Heart left ventricle (tissue), 16 donors: ENCODE measurements at regions not wholly inside any gene's neighbourhood (a gene's known extent, or its start where the extent isn't known, plus 50 kb on each side); places are given as distances from the start of the nearest gene placed in this dataset.

Experiments
- ATAC-seq, 4 donors: fragments of 200-7000 bp; cut with Tn5 transposase; one replicate each; pipeline ENCODE4 v1.9.1; 2020 to 2022; ENCODE audit warnings: moderate library complexity in 4 of 4, mild to moderate bottlenecking in 3 of 4, moderate number of reproducible peaks in 1 of 4
- DNase-seq, 5 donors: peaks; one replicate each; pipeline ENCODE4 v3.0.0-alpha.2; 2020
- H3K27ac ChIP-seq, 12 donors: fragments of 200-600 bp; sonication (generic) in 4 of 12; one replicate each; pipeline versions ENCODE4 v1.5.0 to v1.8.0; 2016 to 2022; ENCODE audit warnings: mild to moderate bottlenecking in 2 of 12
- H3K27me3 ChIP-seq, 9 donors: fragments of 200-600 bp; sonication (generic) in 2 of 9; one replicate each; pipeline versions ENCODE4 v1.5.1 to v1.8.0; 2016 to 2022; ENCODE audit warnings: mild to moderate bottlenecking in 3 of 9
- H3K36me3 ChIP-seq, 9 donors: fragments of 200-600 bp; sonication (generic) in 2 of 9; one replicate each; pipeline versions ENCODE4 v1.5.0 to v1.8.0; 2018 to 2022; ENCODE audit warnings: mild to moderate bottlenecking in 2 of 9
- H3K4me1 ChIP-seq, 12 donors: fragments of 200-600 bp; sonication (generic) in 4 of 12; one replicate each; pipeline versions ENCODE4 v1.5.0 to v1.8.0; 2016 to 2022; ENCODE audit warnings: mild to moderate bottlenecking in 3 of 12
- H3K4me3 ChIP-seq, 12 donors: fragments of 200-600 bp; sonication (generic) in 4 of 12; one replicate each; pipeline versions ENCODE4 v1.5.0 to v1.8.0; 2017 to 2022; ENCODE audit warnings: mild to moderate bottlenecking in 9 of 12, moderate library complexity in 4 of 12
- H3K9me3 ChIP-seq, 12 donors: fragments of 200-600 bp; sonication (generic) in 4 of 12; one replicate each; pipeline versions ENCODE4 v1.5.0 to v1.8.0; 2016 to 2022; ENCODE audit warnings: mild to moderate bottlenecking in 1 of 12
- POLR2A ChIP-seq, 2 donors: fragments of 450-650 bp; IDR thresholded peaks; one replicate each; pipeline ENCODE4 v1.6.1; 2017; ENCODE audit warnings: antibody characterized with exemption in 2 of 2, mild to moderate bottlenecking in 2 of 2, moderate library complexity in 2 of 2
- WGBS, 4 donors: extraction: QIAGEN DNeasy Blood & Tissue Kit in 2 of 4; methylation state at CpG; one replicate each; pipeline versions ENCODE4 v1.1.5 to v1.1.7; 2013 to 2018; 5-methylcytosine and 5-hydroxymethylcytosine counted together
- intact Hi-C, 10 donors: fragments of 100-400 bp; cut with DNase I; formaldehyde crosslinking; loops; one replicate each; pipeline versions ENCODE4 v1.11.1 to v1.14.2; 2022
- TF ChIP-seq, protein P1 (sequence below), 12 donors: fragments of 200-600 bp; sonication (generic) in 4 of 12; IDR thresholded peaks; one replicate each; pipeline versions ENCODE4 v1.5.0 to v1.8.0; 2018 to 2022; ENCODE audit warnings: antibody characterized with exemption in 12 of 12, mild to moderate bottlenecking in 5 of 12
- donor health status: ischemic (EF 13 %, LVEDD 7.1; RV severe dilation, severe dysfunction).
- donor health status: healthy with polysubstance abuse.
- donor health status: DM: no; HTN: yes; CAD: no.
- donor health status: DM: no; HTN: no; CAD: no.
- donor health status: ischemic (EF 25% LVEDD 6.9; RV normal size, moderate dysfunction).
- donor health status: ischemic (EF 25% LVEDD 5.7; RV mildly dilated, moderate dysfunction).
- donor health status: healthy.
- donor health status: DM: yes; HTN: yes; CAD: no.
- donor health status: ischemic (EF 35%, LVEDD 5.7; RV mildly dilated, moderate dysfunction).
- donor health status: nonischemic (EF 11% LVEDD 7.7; RV severe dilation, severe dysfunction).
- donor health status: DM: yes; HTN: yes; CAD: no.
- donor health status: PGD.
- donor health status: ischemic (EF 29% LVEDD 5.4; RV normal size, mild dysfunction).
- donor health status: nonischemic (EF 23%, LVEDD 6.1; RV moderate dilation, normal function).

DNA sequence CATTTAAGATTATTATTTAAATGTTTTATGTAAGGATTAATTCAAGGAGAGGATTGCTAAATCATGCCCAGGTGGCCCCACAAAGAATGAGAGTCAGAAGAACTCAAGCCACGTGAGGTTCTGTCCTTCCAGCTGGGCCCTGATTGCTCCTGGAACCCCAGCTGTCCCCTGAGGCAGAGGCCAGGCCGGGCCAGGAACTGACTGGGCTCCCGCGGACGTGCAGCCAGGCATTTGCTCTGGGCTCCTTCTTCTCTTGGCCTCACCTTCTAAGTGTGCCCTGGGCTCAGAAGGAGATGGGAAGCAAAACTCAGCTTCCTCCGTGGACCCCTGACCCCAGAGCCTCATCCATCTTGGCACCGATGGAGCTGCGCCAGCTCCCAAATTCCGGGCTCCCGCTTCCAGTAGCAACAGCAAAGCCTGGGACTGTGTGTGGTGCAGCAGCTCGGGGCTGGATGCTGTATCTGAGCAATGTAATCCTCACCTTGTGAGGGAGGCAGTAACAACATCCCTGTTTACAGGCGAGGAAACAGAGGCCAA lies 250.6 kb upstream of the PPP2R2D start:
- no peak for ATAC-seq
- Histone ChIP-seq H3K27ac (no peak overlapping the region), H3K4me3 (no peak overlapping the region), H3K4me1 (no peaks in the 10 kb centered on the region), H3K27me3 (peaks cover 0 to 79% (median 16%) of the 10 kb centered on the region in 9 donors), H3K36me3 (no peaks in the 10 kb centered on the region), H3K9me3 (no peaks in the 10 kb centered on the region)
- WGBS, 4 donors = 36 to 53% (median 51%) methylated on average over 10 to 12 of the region's 12 CpGs
- intact Hi-C loops = no loop called here
- DNase-seq = no peak
- TF ChIP-seq, protein P1, sequence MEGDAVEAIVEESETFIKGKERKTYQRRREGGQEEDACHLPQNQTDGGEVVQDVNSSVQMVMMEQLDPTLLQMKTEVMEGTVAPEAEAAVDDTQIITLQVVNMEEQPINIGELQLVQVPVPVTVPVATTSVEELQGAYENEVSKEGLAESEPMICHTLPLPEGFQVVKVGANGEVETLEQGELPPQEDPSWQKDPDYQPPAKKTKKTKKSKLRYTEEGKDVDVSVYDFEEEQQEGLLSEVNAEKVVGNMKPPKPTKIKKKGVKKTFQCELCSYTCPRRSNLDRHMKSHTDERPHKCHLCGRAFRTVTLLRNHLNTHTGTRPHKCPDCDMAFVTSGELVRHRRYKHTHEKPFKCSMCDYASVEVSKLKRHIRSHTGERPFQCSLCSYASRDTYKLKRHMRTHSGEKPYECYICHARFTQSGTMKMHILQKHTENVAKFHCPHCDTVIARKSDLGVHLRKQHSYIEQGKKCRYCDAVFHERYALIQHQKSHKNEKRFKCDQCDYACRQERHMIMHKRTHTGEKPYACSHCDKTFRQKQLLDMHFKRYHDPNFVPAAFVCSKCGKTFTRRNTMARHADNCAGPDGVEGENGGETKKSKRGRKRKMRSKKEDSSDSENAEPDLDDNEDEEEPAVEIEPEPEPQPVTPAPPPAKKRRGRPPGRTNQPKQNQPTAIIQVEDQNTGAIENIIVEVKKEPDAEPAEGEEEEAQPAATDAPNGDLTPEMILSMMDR (IDR thresholded peaks at IDR 0.05) = no peak
- TF ChIP-seq POLR2A (IDR thresholded peaks at IDR 0.05) = no peak

- 68 to 75% (median 70%) methylated on average over 22 to 23 of the region's 23 CpGs for WGBS, 4 donors
- intact Hi-C loops = no loop called here
- Histone ChIP-seq H3K4me3 (no peak overlapping the region), H3K4me1 (no peaks in the 10 kb centered on the region), H3K36me3 (no peaks in the 10 kb centered on the region), H3K27ac (no peak overlapping the region), H3K9me3 (no peaks in the 10 kb centered on the region), H3K27me3 (peaks cover 0 to 73% (median 12%) of the 10 kb centered on the region in 9 donors)
- ATAC-seq = no peak
- no peak for DNase-seq
- no peak for TF ChIP-seq POLR2A (IDR thresholded peaks at IDR 0.05)
- TF ChIP-seq, protein P1 (IDR thresholded peaks at IDR 0.05) = no peak
Observed at GRCh38 chr10:131650771-131651673, 249.8 kb upstream of the PPP2R2D start.

DNA sequence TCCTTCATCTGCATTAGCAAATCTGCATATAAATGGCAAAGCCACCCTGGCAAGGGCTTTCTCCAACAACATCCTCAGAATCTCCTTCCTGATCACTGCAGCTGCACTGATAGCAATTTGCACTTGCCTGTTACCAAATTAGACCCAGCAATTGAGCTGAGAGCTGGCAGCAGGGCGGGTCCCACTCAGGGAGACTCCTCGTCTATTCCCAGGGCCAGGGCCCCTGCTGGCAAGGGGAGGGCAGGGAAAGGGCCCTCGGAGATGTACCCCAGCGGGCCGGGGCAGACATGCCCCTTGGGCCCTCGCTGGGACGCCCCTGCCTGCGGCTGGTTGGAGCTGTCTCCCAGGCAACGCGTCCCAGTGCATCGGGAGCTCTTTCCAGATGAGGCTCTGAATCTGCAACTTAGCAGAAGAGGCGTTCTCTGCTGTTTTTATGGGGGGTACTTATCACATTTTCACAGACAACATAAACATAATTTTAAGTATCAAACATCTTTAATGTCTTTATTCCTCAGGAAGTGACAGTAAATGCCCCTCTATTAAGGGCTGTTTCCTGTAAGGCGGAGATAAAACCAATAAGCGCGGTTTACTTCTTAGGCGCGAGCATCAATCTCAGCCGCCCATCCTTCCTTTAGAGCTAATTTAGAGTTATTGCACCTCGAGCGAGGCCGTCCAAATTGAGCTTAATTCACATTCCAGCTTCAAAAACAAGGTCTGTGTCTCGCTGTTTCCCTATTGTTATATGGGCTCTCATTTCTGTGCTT lies 249.0 kb upstream of the PPP2R2D start:
- H3K27me3 ChIP-seq = peaks cover 0 to 64% (median 8%) of the 10 kb centered on the region in 9 donors
- no peak for DNase-seq
- no peaks in the 10 kb centered on the region for H3K9me3 ChIP-seq
- no peak for TF ChIP-seq POLR2A (IDR thresholded peaks at IDR 0.05)
- TF ChIP-seq, protein P1 (IDR thresholded peaks at IDR 0.05) = no peak
- 22 to 29% (median 27%) methylated on average over 17 to 22 of the region's 22 CpGs for WGBS, 4 donors
- intact Hi-C loops = no loop called here
- no peak overlapping the region for H3K4me3 ChIP-seq
- H3K4me1 ChIP-seq = no peaks in the 10 kb centered on the region
- ATAC-seq = no peak
- no peak overlapping the region for H3K27ac ChIP-seq
- H3K36me3 ChIP-seq = no peaks in the 10 kb centered on the region
